Spleen (tissue), 11 donors: ENCODE measurements at regions not wholly inside any gene's neighbourhood (a gene's known extent, or its start where the extent isn't known, plus 50 kb on each side); places are given as distances from the start of the nearest gene placed in this dataset.

Experiments
- DNase-seq: peaks from one replicate; pipeline ENCODE4 v3.0.0-alpha.2; 2020
- H3K27ac ChIP-seq, 8 donors: fragments of 200-600 bp; sonication (generic) in 7 of 8; 1 replicate in 4 of 8; 2 replicates in 4 of 8; pipeline versions ENCODE4 v1.5.0 to v1.8.0; 2016 to 2021; ENCODE audit warnings: inconsistent platforms in 4 of 8, mild to moderate bottlenecking in 4 of 8, moderate library complexity in 1 of 8
- H3K27me3 ChIP-seq, 7 donors: fragments of 200-600 bp; sonication (generic) in 6 of 7; replicated peaks in 1 of 7; 1 replicate in 4 of 7; 2 replicates in 3 of 7; pipeline versions ENCODE4 v1.5.0 to v1.8.0; 2016 to 2021; ENCODE audit warnings: inconsistent platforms in 3 of 7, mild to moderate bottlenecking in 1 of 7
- H3K36me3 ChIP-seq, 6 donors: fragments of 200-600 bp; sonication (generic) in 5 of 6; 1 replicate in 4 of 6; 2 replicates in 2 of 6; pipeline versions ENCODE4 v1.5.0 to v1.8.0; 2016 to 2021; ENCODE audit warnings: inconsistent platforms in 2 of 6
- H3K4me1 ChIP-seq, 6 donors: fragments of 200-600 bp; sonication (generic) in 5 of 6; 1 replicate in 3 of 6; 2 replicates in 3 of 6; pipeline versions ENCODE4 v1.5.0 to v1.8.0; 2016 to 2021; ENCODE audit warnings: inconsistent platforms in 3 of 6
- H3K4me3 ChIP-seq, 8 donors: fragments of 200-600 bp; sonication (generic) in 7 of 8; 1 replicate in 4 of 8; 2 replicates in 4 of 8; pipeline versions ENCODE4 v1.5.0 to v1.8.0; 2016 to 2021; ENCODE audit warnings: inconsistent platforms in 4 of 8, mild to moderate bottlenecking in 4 of 8, moderate library complexity in 2 of 8
- H3K9me3 ChIP-seq, 8 donors: fragments of 200-600 bp; sonication (generic) in 7 of 8; 1 replicate in 4 of 8; 2 replicates in 4 of 8; pipeline versions ENCODE4 v1.5.0 to v1.8.0; 2016 to 2021; ENCODE audit warnings: inconsistent platforms in 4 of 8
- CTCF ChIP-seq, 11 experiments: fragments of 200-600 bp in 7 of 11; fragments of 450-650 bp in 4 of 11; sonication (generic) in 4 of 11; IDR thresholded peaks in 8 of 11; conservative IDR thresholded peaks in 3 of 11; 1 replicate in 7 of 11; 2 replicates in 4 of 11; pipeline versions ENCODE4 v1.4.0 to v1.8.0; 2016 to 2021; ENCODE audit warnings: antibody characterized with exemption in 11 of 11, inconsistent platforms in 4 of 11, mild to moderate bottlenecking in 1 of 11
- POLR2A ChIP-seq, 3 donors: fragments of 450-650 bp; IDR thresholded peaks; one replicate each; pipeline ENCODE4 v1.5.1; 2017; ENCODE audit warnings: antibody characterized with exemption in 3 of 3, mild to moderate bottlenecking in 1 of 3
- POLR2AphosphoS5 ChIP-seq, 3 donors: sonication (generic); formaldehyde crosslinking; IDR thresholded peaks; one replicate each; pipeline ENCODE4 v1.5.1; 2017; ENCODE audit warnings: antibody characterized with exemption in 3 of 3
- WGBS, 5 donors: extraction: QIAGEN DNeasy Blood & Tissue Kit in 3 of 5; methylation state at CpG; one replicate each; pipeline versions ENCODE4 v1.1.5 to v1.1.7; 2013 to 2018; 5-methylcytosine and 5-hydroxymethylcytosine counted together
- intact Hi-C: fragments of 100-400 bp; cut with DNase I; formaldehyde crosslinking; loops from one replicate; pipeline ENCODE4 v1.15.0; 2023; ENCODE audit warnings: low total_unique reads
- donor health status: healthy with polysubstance abuse.
- donor health status: DM: no; HTN: no; CAD: no; lungs with moderate emphysema.
- donor health status: DM: no; HTN: no; CAD: no.
- donor health status: Bipolar disorder and iron deficiency.
- donor health status: healthy.
- donor health status: DM: no; HTN: no; CAD: no.
- donor health status: DM: yes; HTN: yes; CAD: no.

GRCh38 chr7:47693216-47693615 is 111.3 kb upstream of the TNS3 start:
- H3K36me3 ChIP-seq = no peaks in the 10 kb centered on the region
- WGBS, 5 donors = 91 to 98% (median 93%) methylated on average over 4 of the region's 4 CpGs
- peak overlapping the region in 5 of 8 donors; percentile 33 to 68 (median 54) for H3K27ac ChIP-seq
- intact Hi-C loops = no loop called here
- H3K27me3 ChIP-seq = no peaks in the 10 kb centered on the region
- no peaks in the 10 kb centered on the region for H3K4me1 ChIP-seq
- TF ChIP-seq POLR2A (IDR thresholded peaks at IDR 0.05) (no peak), POLR2AphosphoS5 (IDR thresholded peaks at IDR 0.05) (no peak), CTCF (IDR thresholded peaks at IDR 0.05 in 8 of 11, conservative IDR thresholded peaks at IDR 0.05 in 3 of 11) (no peak)
- no peak overlapping the region for H3K4me3 ChIP-seq
- DNase-seq = no peak
- H3K9me3 ChIP-seq = no peaks in the 10 kb centered on the region

GRCh38 chr7:47691988-47692387 is 110.1 kb upstream of the TNS3 start:
- no peaks in the 10 kb centered on the region for H3K4me1 ChIP-seq
- H3K36me3 ChIP-seq = no peaks in the 10 kb centered on the region
- H3K27me3 ChIP-seq = no peaks in the 10 kb centered on the region
- no peaks in the 10 kb centered on the region for H3K9me3 ChIP-seq
- H3K27ac ChIP-seq = peak overlapping the region in 5 of 8 donors; percentile 51 to 68 (median 63)
- intact Hi-C loops = no loop called here
- no peak for TF ChIP-seq POLR2AphosphoS5 (IDR thresholded peaks at IDR 0.05)
- no peak for TF ChIP-seq POLR2A (IDR thresholded peaks at IDR 0.05)
- no peak for TF ChIP-seq CTCF (IDR thresholded peaks at IDR 0.05 in 8 of 11, conservative IDR thresholded peaks at IDR 0.05 in 3 of 11)
- no peak overlapping the region for H3K4me3 ChIP-seq
- no peak for DNase-seq

GRCh38 chr7:47690902-47691558 is 109.1 kb upstream of the TNS3 start:
- WGBS, 5 donors = 52 to 84% (median 65%) methylated on average over 3 of the region's 3 CpGs
- no peak for TF ChIP-seq POLR2AphosphoS5 (IDR thresholded peaks at IDR 0.05)
- no peak for TF ChIP-seq CTCF (IDR thresholded peaks at IDR 0.05 in 8 of 11, conservative IDR thresholded peaks at IDR 0.05 in 3 of 11)
- TF ChIP-seq POLR2A (IDR thresholded peaks at IDR 0.05) = no peak
- Histone ChIP-seq H3K36me3 (no peaks in the 10 kb centered on the region), H3K4me3 (no peak overlapping the region), H3K4me1 (no peaks in the 10 kb centered on the region), H3K9me3 (no peaks in the 10 kb centered on the region), H3K27me3 (no peaks in the 10 kb centered on the region), H3K27ac (peak overlapping the region in 5 of 8 donors; percentile 30 to 67 (median 54))
- no peak for DNase-seq
- intact Hi-C loops = no loop called here

GRCh38 chr7:47689558-47689957 is 107.6 kb upstream of the TNS3 start:
- Histone ChIP-seq H3K9me3 (no peaks in the 10 kb centered on the region), H3K36me3 (no peaks in the 10 kb centered on the region), H3K4me1 (no peaks in the 10 kb centered on the region), H3K4me3 (no peak overlapping the region), H3K27me3 (no peaks in the 10 kb centered on the region), H3K27ac (peak overlapping the region in 1 of 8 donors; percentile 2)
- intact Hi-C loops = no loop called here
- WGBS, 5 donors = 62 to 90% (median 79%) methylated on average over 4 of the region's 4 CpGs
- DNase-seq = no peak
- TF ChIP-seq CTCF (IDR thresholded peaks at IDR 0.05 in 8 of 11, conservative IDR thresholded peaks at IDR 0.05 in 3 of 11) = no peak
- no peak for TF ChIP-seq POLR2AphosphoS5 (IDR thresholded peaks at IDR 0.05)
- no peak for TF ChIP-seq POLR2A (IDR thresholded peaks at IDR 0.05)
